ENCODE measurements at regions not wholly inside any gene's neighbourhood (a gene's known extent, or its start where the extent isn't known, plus 50 kb on each side); places are given as distances from the start of the nearest gene placed in this dataset.

DNA sequence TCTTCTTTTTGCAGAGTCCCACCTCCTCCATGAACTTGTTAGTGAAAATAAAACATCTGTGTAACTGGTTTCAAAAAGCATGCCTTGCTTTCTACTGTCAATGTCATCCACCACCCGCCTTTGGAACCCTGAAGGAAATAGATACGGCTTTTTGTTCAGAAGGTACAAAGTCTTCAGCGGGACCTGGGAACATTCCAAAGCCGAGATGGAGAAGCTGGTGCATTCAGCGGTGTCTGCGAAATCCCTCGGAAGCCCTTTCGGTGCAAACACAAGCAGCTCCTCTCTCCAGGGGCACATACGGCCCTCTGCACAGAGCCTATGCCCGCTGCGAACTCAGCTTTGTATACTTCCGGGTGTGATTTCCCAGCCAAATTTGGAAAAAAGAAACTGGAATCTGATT, 555.8 kb upstream of the SALL3 start:
- no peak overlapping the region for H3K4me3 ChIP-seq
- no peaks in the 10 kb centered on the region for H3K27me3 ChIP-seq (replicated peaks; ENCODE audit: insufficient read depth)
- no peak for DNase-seq (ENCODE audit: low spot score)
- H3K27ac ChIP-seq: no peak overlapping the region
- no peaks in the 10 kb centered on the region for H3K36me3 ChIP-seq
- ATAC-seq (ENCODE audit: insufficient number of reproducible peaks, low FRiP score, low read depth): no peak
- no peaks in the 10 kb centered on the region for H3K4me1 ChIP-seq (ENCODE audit: control insufficient read depth in 1 of 2, low read depth in 2 of 2)
- TF ChIP-seq, protein P1, sequence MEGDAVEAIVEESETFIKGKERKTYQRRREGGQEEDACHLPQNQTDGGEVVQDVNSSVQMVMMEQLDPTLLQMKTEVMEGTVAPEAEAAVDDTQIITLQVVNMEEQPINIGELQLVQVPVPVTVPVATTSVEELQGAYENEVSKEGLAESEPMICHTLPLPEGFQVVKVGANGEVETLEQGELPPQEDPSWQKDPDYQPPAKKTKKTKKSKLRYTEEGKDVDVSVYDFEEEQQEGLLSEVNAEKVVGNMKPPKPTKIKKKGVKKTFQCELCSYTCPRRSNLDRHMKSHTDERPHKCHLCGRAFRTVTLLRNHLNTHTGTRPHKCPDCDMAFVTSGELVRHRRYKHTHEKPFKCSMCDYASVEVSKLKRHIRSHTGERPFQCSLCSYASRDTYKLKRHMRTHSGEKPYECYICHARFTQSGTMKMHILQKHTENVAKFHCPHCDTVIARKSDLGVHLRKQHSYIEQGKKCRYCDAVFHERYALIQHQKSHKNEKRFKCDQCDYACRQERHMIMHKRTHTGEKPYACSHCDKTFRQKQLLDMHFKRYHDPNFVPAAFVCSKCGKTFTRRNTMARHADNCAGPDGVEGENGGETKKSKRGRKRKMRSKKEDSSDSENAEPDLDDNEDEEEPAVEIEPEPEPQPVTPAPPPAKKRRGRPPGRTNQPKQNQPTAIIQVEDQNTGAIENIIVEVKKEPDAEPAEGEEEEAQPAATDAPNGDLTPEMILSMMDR (IDR thresholded peaks at IDR 0.05): no peak
- H3K9me3 ChIP-seq: no peaks in the 10 kb centered on the region

DNA sequence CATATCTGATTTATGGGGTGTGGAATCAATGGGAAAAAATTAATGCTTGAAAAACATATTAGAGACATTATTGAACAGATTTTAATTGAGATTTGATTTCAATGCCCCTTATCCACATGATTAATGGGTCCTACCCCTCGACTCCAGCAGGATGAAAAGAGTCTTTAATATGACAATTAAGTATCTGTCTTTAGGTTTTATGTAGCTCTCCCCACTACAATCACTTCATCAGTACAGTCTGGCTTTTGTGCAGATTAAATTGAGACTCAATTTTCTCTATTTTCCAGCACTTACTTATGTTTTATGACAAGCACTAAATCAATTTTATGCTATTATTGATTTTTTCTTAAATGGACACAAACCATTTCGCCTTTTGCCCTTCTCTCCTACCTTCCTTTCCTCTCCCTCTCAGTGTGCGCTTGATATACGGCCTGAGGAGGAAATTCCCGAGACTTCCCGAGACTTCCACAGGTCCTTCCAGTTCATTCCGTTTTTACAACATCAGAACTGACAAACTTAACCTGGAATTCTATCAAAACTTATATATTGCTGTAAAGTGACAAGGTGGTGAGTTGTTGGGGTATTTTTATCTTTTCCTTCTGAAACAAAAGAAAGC, 555.1 kb upstream of the SALL3 start:
- H3K27ac ChIP-seq: no peak overlapping the region
- H3K27me3 ChIP-seq (replicated peaks; ENCODE audit: insufficient read depth): no peaks in the 10 kb centered on the region
- TF ChIP-seq, protein P1 (IDR thresholded peaks at IDR 0.05): no peak
- H3K9me3 ChIP-seq: no peaks in the 10 kb centered on the region
- no peak overlapping the region for H3K4me3 ChIP-seq
- H3K4me1 ChIP-seq (ENCODE audit: control insufficient read depth in 1 of 2, low read depth in 2 of 2): no peaks in the 10 kb centered on the region
- ATAC-seq (ENCODE audit: insufficient number of reproducible peaks, low FRiP score, low read depth) (no peak), DNase-seq (ENCODE audit: low spot score) (no peak)
- no peaks in the 10 kb centered on the region for H3K36me3 ChIP-seq

DNA sequence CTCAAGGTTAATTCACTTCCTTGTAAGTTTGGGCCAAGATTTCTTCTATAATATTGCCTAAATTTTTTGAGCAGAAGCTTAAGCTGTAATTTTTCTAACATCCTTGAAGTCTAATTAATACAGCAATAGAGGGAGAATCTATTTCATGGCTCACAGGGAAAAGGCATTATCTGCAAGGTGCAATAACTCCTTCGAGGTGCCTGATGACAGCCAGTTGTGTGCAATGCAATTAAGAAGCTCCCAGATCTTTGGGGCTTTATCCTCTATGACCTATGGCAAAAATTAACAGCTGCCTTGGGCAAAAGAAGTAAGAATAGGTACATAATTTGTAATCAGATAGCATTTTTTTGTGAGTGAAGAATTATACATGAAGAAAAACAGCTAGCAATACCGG, 554.6 kb upstream of the SALL3 start:
- H3K27me3 ChIP-seq (replicated peaks; ENCODE audit: insufficient read depth): no peaks in the 10 kb centered on the region
- no peak for DNase-seq (ENCODE audit: low spot score)
- ATAC-seq (ENCODE audit: insufficient number of reproducible peaks, low FRiP score, low read depth): no peak

DNA sequence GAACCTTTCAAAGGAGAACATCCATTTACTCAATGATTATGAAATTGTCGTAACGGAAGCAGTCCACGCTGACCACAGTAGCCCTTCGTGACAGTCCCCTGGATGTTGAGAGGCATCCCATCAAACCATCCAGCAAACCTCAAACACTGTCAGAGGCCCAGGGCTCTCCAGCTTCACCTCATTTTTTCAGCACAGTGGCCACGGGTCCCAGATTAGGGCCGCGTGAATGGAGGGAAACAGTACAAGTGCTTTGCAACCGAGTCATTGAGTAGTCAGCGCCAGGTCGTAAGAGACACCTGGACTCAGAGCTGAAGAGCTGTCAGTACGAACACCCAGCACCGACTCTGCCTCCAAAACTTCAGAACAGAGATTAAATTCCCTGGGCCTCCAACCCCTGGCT, 552.5 kb upstream of the SALL3 start:
- H3K36me3 ChIP-seq: no peaks in the 10 kb centered on the region
- no peaks in the 10 kb centered on the region for H3K4me1 ChIP-seq (ENCODE audit: control insufficient read depth in 1 of 2, low read depth in 2 of 2)
- H3K4me3 ChIP-seq: no peak overlapping the region
- no peak for DNase-seq (ENCODE audit: low spot score)
- no peak for ATAC-seq (ENCODE audit: insufficient number of reproducible peaks, low FRiP score, low read depth)
- no peaks in the 10 kb centered on the region for H3K27me3 ChIP-seq (replicated peaks; ENCODE audit: insufficient read depth)
- TF ChIP-seq, protein P1 (IDR thresholded peaks at IDR 0.05): no peak
- H3K27ac ChIP-seq: no peak overlapping the region
- no peaks in the 10 kb centered on the region for H3K9me3 ChIP-seq

More for the DNA sequence above, 554.6 kb upstream of the SALL3 start:
- Histone ChIP-seq H3K9me3 (no peaks in the 10 kb centered on the region), H3K4me1 (ENCODE audit: control insufficient read depth in 1 of 2, low read depth in 2 of 2) (no peaks in the 10 kb centered on the region), H3K4me3 (no peak overlapping the region), H3K27ac (no peak overlapping the region), H3K36me3 (no peaks in the 10 kb centered on the region)
- TF ChIP-seq, protein P1 (IDR thresholded peaks at IDR 0.05): no peak

DNA sequence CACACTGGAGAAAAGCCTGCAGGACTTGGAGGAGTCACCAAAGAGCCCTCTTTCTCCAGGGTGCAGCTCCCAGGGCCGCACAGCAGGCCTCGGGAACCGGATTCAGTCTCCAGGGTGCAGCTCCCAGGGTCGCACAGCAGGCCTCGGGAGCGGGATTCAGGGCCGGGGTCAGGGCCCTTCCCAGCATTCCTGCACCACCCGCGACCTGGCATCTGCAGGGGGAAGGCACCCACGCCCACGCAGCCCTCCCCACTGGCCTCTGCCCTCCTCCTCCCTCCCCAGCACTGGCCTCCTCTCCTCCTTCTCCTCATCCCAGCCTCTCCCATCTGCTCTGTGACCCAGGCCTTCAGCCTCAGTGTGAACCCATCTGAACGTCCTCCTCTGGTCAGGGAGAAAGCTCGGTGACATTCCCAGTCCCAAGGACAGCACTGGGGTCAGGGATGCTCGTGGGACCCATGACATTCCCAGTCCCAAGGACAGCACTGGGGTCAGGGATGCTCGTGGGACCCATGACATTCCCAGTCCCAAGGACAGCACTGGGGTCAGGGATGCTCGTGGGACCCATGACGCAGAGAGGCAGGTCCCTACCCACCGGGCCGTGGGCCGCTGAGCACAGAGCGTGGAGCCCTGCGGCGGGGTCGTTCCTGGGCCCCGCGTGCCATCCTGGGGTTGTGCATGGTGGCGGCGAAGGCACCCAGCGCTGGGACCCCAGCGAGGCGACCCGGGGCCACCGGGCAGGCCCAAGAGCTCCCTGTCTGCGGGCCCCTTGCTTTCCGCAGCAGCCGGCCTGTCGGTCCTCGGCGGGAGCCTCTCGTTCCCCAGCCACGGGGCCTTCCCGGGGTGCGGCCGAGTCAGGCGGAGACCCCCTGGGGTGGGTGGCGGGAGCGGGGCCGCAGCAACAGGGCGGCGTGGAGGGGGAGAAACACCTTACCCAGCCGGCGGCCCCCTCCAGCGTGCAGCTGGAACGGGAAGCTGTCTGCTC, 550.2 kb upstream of the SALL3 start:
- TF ChIP-seq, protein P1 (IDR thresholded peaks at IDR 0.05): no peak
- H3K9me3 ChIP-seq: no peaks in the 10 kb centered on the region
- DNase-seq (ENCODE audit: low spot score) (no peak), ATAC-seq (ENCODE audit: insufficient number of reproducible peaks, low FRiP score, low read depth) (no peak)
- H3K4me3 ChIP-seq: no peak overlapping the region
- H3K27ac ChIP-seq: no peak overlapping the region
- no peaks in the 10 kb centered on the region for H3K27me3 ChIP-seq (replicated peaks; ENCODE audit: insufficient read depth)
- H3K36me3 ChIP-seq: no peaks in the 10 kb centered on the region
- no peaks in the 10 kb centered on the region for H3K4me1 ChIP-seq (ENCODE audit: control insufficient read depth in 1 of 2, low read depth in 2 of 2)
